H9 (cell line): ENCODE measurements at regions not wholly inside any gene's neighbourhood (a gene's known extent, or its start where the extent isn't known, plus 50 kb on each side); places are given as distances from the start of the nearest gene placed in this dataset.

Experiments
- DNase-seq: peaks from one replicate; pipeline ENCODE4 v3.0.0-alpha.2; 2017
- H2AFZ ChIP-seq: one replicate; pipeline ENCODE4 v1.6.1; 2013; ENCODE audit warnings: mild to moderate bottlenecking, low read length, control low read depth, moderate library complexity
- H2AK5ac ChIP-seq: 2 replicates; pipeline ENCODE4 v1.6.1; 2013; ENCODE audit warnings: low read length, control low read depth, mixed read lengths; ENCODE audit not compliant: insufficient read length
- H2BK120ac ChIP-seq: one replicate; pipeline ENCODE4 v1.6.1; 2013; ENCODE audit warnings: low read depth, mild to moderate bottlenecking, low read length, control low read depth, inconsistent platforms; ENCODE audit not compliant: poor library complexity, severe bottlenecking
- H2BK12ac ChIP-seq: 2 replicates; pipeline ENCODE4 v1.6.1; 2013; ENCODE audit warnings: low read length, control low read depth, mixed read lengths, low read depth; ENCODE audit not compliant: insufficient read length
- H2BK15ac ChIP-seq: 2 replicates; pipeline ENCODE4 v1.6.1; 2013; ENCODE audit warnings: low read depth, low read length, control low read depth
- H2BK20ac ChIP-seq: one replicate; pipeline ENCODE4 v1.6.1; 2013; ENCODE audit warnings: low read depth, mild to moderate bottlenecking, low read length, control low read depth, inconsistent platforms; ENCODE audit not compliant: poor library complexity, severe bottlenecking
- H2BK5ac ChIP-seq: 2 replicates; pipeline ENCODE4 v1.6.1; 2013; ENCODE audit warnings: low read length, control low read depth, mixed read lengths; ENCODE audit not compliant: insufficient read length
- H3K14ac ChIP-seq: 2 replicates; pipeline ENCODE4 v1.6.1; 2013; ENCODE audit warnings: low read length, control low read depth; ENCODE audit not compliant: insufficient read depth
- H3K18ac ChIP-seq: 2 replicates; pipeline ENCODE4 v1.6.1; 2013; ENCODE audit warnings: low read depth, mild to moderate bottlenecking, mixed read lengths, low read length, control low read depth; ENCODE audit not compliant: insufficient read length
- H3K23ac ChIP-seq: 2 replicates; pipeline ENCODE4 v1.6.1; 2013; ENCODE audit warnings: low read length, control low read depth, mixed read lengths, low read depth; ENCODE audit not compliant: insufficient read length
- H3K23me2 ChIP-seq: 2 replicates; pipeline ENCODE4 v1.6.1; 2013; ENCODE audit warnings: low read depth, mild to moderate bottlenecking, mixed read lengths, low read length, control low read depth; ENCODE audit not compliant: insufficient read length, poor library complexity, severe bottlenecking
- H3K27ac ChIP-seq: 2 replicates; pipeline ENCODE4 v1.5.1; 2013; ENCODE audit warnings: low read length, control low read depth, mixed read lengths, low read depth; ENCODE audit not compliant: insufficient read length
- H3K27me3 ChIP-seq: 2 replicates; pipeline ENCODE4 v1.6.1; 2013; ENCODE audit warnings: low read length, control low read depth, inconsistent platforms; ENCODE audit not compliant: insufficient read depth
- H3K4ac ChIP-seq: 2 replicates; pipeline ENCODE4 v1.6.1; 2013; ENCODE audit warnings: low read depth, mild to moderate bottlenecking, control low read depth, inconsistent platforms, low read length, moderate library complexity
- H3K4me1 ChIP-seq: 2 replicates; pipeline ENCODE4 v1.6.1; 2013; ENCODE audit warnings: low read length, control low read depth, inconsistent platforms; ENCODE audit not compliant: insufficient read depth
- H3K4me2 ChIP-seq: 2 replicates; pipeline ENCODE4 v1.6.1; 2013; ENCODE audit warnings: low read length, control low read depth, mixed read lengths; ENCODE audit not compliant: insufficient read length, insufficient read depth
- H3K56ac ChIP-seq: 2 replicates; pipeline ENCODE4 v1.6.1; 2013; ENCODE audit warnings: low read depth, mild to moderate bottlenecking, mixed read lengths, low read length, control low read depth; ENCODE audit not compliant: insufficient read length
- H3K79me1 ChIP-seq: 2 replicates; pipeline ENCODE4 v1.6.1; 2013; ENCODE audit warnings: low read depth, mild to moderate bottlenecking, moderate library complexity, low read length, control low read depth, inconsistent platforms; ENCODE audit not compliant: insufficient read depth, poor library complexity, severe bottlenecking
- H3K79me2 ChIP-seq: 2 replicates; pipeline ENCODE4 v1.6.1; 2013; ENCODE audit warnings: low read length, control low read depth, inconsistent platforms; ENCODE audit not compliant: insufficient read depth
- H3K9ac ChIP-seq: 2 replicates; pipeline ENCODE4 v1.6.1; 2013; ENCODE audit warnings: low read length, control low read depth, mixed read lengths; ENCODE audit not compliant: insufficient read length; ENCODE audit errors: extremely low read depth
- H3K9me3 ChIP-seq: one replicate; pipeline ENCODE4 v1.6.1; 2013; ENCODE audit warnings: low read depth, low read length, inconsistent platforms; ENCODE audit not compliant: control insufficient read depth
- H3T11ph ChIP-seq: one replicate; pipeline ENCODE4 v1.6.1; 2013; ENCODE audit warnings: mild to moderate bottlenecking, low read length, control low read depth, inconsistent platforms
- H4K20me1 ChIP-seq: one replicate; pipeline ENCODE4 v1.6.1; 2013; ENCODE audit not compliant: control insufficient read depth, insufficient read length, insufficient read depth
- H4K5ac ChIP-seq: 2 replicates; pipeline ENCODE4 v1.6.1; 2013; ENCODE audit warnings: low read depth, mild to moderate bottlenecking, mixed read lengths, low read length, control low read depth; ENCODE audit not compliant: insufficient read length
- H4K8ac ChIP-seq: replicated peaks from 2 replicates; pipeline ENCODE4 v1.6.1; 2013; ENCODE audit warnings: low read length, control low read depth, mixed read lengths, low read depth; ENCODE audit not compliant: insufficient read length
- H4K91ac ChIP-seq: 2 replicates; pipeline ENCODE4 v1.6.1; 2013; ENCODE audit warnings: low read depth, mild to moderate bottlenecking, moderate library complexity, mixed read lengths, low read length, control low read depth; ENCODE audit not compliant: insufficient read length
- H3K27ac Mint-ChIP-seq, 3 experiments: 2 replicates in 2 of 3; 3 replicates in 1 of 3; pipeline ENCODE4 v1.8.0; 2020 to 2021; ENCODE audit warnings: mixed read lengths in 3 of 3, mild to moderate bottlenecking in 1 of 3, moderate library complexity in 1 of 3
- H3K27me3 Mint-ChIP-seq: 2 replicates; pipeline ENCODE4 v1.8.0; 2021; ENCODE audit warnings: low read depth, mild to moderate bottlenecking, moderate library complexity, mixed read lengths
- H3K36me3 Mint-ChIP-seq, 3 experiments: 2 replicates in 2 of 3; 3 replicates in 1 of 3; pipeline ENCODE4 v1.8.0; 2020 to 2021; ENCODE audit warnings: low read depth in 3 of 3, mixed read lengths in 3 of 3; ENCODE audit not compliant: insufficient read depth in 1 of 3
- H3K4me1 Mint-ChIP-seq, 2 experiments: 2 replicates each; pipeline ENCODE4 v1.8.0; 2020; ENCODE audit warnings: mixed read lengths in 2 of 2
- H3K4me3 Mint-ChIP-seq, 2 experiments: 2 replicates in 1 of 2; 3 replicates in 1 of 2; pipeline ENCODE4 v1.8.0; 2020 to 2021; ENCODE audit warnings: mild to moderate bottlenecking in 2 of 2, mixed read lengths in 2 of 2, moderate library complexity in 1 of 2
- H3K9me3 Mint-ChIP-seq, 2 experiments: 2 replicates in 1 of 2; 3 replicates in 1 of 2; pipeline ENCODE4 v1.8.0; 2020; ENCODE audit warnings: mild to moderate bottlenecking in 2 of 2, mixed read lengths in 2 of 2, moderate library complexity in 1 of 2
- CTCF ChIP-seq: fragments of 200-600 bp; sonication (generic); conservative IDR thresholded peaks from 3 replicates; pipeline ENCODE4 v1.8.0; 2021; ENCODE audit warnings: antibody characterized with exemption, mild to moderate bottlenecking
- WGBS: extraction: QIAGEN DNeasy Blood & Tissue Kit; methylation state at CpG from one replicate; pipeline ENCODE4 v1.1.7; 2013; ENCODE audit warnings: missing lambda C conversion rate, low lambda C conversion rate, mixed read lengths; ENCODE audit not compliant: insufficient read length; ENCODE audit errors: extremely low coverage; 5-methylcytosine and 5-hydroxymethylcytosine counted together

GRCh38 chr11:13115380-13115675 is 106.2 kb downstream of the RASSF10 start:
- no CpG with 5 or more reads among the region's 1 CpG for WGBS
- Mint-ChIP-seq H3K36me3 (no peaks in the 10 kb centered on the region), H3K27ac (no peak overlapping the region), H3K27me3 (peaks cover 2% of the 10 kb centered on the region), H3K9me3 (no peaks in the 10 kb centered on the region), H3K4me1 (peaks cover 32 to 41% of the 10 kb centered on the region in 2 experiments), H3K4me3 (no peak overlapping the region)
- Histone ChIP-seq H3K23me2 (no peaks in the 10 kb centered on the region), H2BK12ac (no peak overlapping the region), H3T11ph (no peak overlapping the region), H3K56ac (no peak overlapping the region), H4K91ac (no peak overlapping the region), H4K20me1 (no peaks in the 10 kb centered on the region), H3K9me3 (no peaks in the 10 kb centered on the region), H2AFZ (no peak overlapping the region), H3K27ac (no peak overlapping the region), H3K4me1 (peaks cover 2% of the 10 kb centered on the region; the same call in 1 of the 2 replicates), H2BK120ac (no peak overlapping the region), H3K23ac (no peak overlapping the region), H2BK15ac (no peak overlapping the region), H3K4ac (no peak overlapping the region), H2BK5ac (no peak overlapping the region), H3K18ac (no peak overlapping the region), H2AK5ac (no peak overlapping the region), H3K79me2 (no peaks in the 10 kb centered on the region), H2BK20ac (no peak overlapping the region), H4K8ac (no peak overlapping the region), H3K4me2 (no peak overlapping the region), H3K9ac (no peak overlapping the region), H4K5ac (no peak overlapping the region), H3K14ac (no peak overlapping the region), H3K79me1 (no peaks in the 10 kb centered on the region), H3K27me3 (no peaks in the 10 kb centered on the region)
- DNase-seq = no peak
- no peak for TF ChIP-seq CTCF
